WTC11 (cell line): ENCODE measurements at regions not wholly inside any gene's neighbourhood (a gene's known extent, or its start where the extent isn't known, plus 50 kb on each side); places are given as distances from the start of the nearest gene placed in this dataset.
A peak's percentile ranks its signal among the peaks of the same experiment; 100 is the strongest.

Source experiments
- ATAC-seq: fragments of 200-7000 bp; cut with Tn5 transposase; 2 replicates; pipeline ENCODE4 v1.10.0; 2021; ENCODE audit warnings: mild to moderate bottlenecking, moderate library complexity
- CTCF ChIA-PET: fragments of 300-600 bp; sonication (Branson Sonifier 250); formaldehyde crosslinking; loops from one replicate; lab custom pipeline; 2021; ENCODE audit warnings: antibody characterized with exemption; lab: Charles Lee
- POLR2A ChIA-PET: fragments of 350-600 bp; sonication (Branson Sonifier 250); formaldehyde crosslinking; loops from one replicate; lab custom pipeline; 2021; ENCODE audit warnings: antibody characterized with exemption; lab: Charles Lee
- DNase-seq: peaks from one replicate; pipeline ENCODE4 v3.0.0; 2021; ENCODE audit warnings: low spot score
- H3K27ac Mint-ChIP-seq: 2 replicates; pipeline ENCODE4 v1.8.0; 2021; ENCODE audit warnings: mixed read lengths
- H3K27me3 Mint-ChIP-seq: 2 replicates; pipeline ENCODE4 v1.8.0; 2021; ENCODE audit warnings: low read depth, mild to moderate bottlenecking, moderate library complexity, mixed read lengths
- H3K36me3 Mint-ChIP-seq: 2 replicates; pipeline ENCODE4 v1.8.0; 2021; ENCODE audit warnings: mixed read lengths
- H3K4me1 Mint-ChIP-seq: 2 replicates; pipeline ENCODE4 v1.8.0; 2022; ENCODE audit warnings: mixed read lengths
- H3K4me3 Mint-ChIP-seq: 2 replicates; pipeline ENCODE4 v1.8.0; 2021; ENCODE audit warnings: mild to moderate bottlenecking, moderate library complexity, mixed read lengths
- H3K9me3 Mint-ChIP-seq: 2 replicates; pipeline ENCODE4 v1.8.0; 2021; ENCODE audit warnings: mixed read lengths
- CBFB ChIP-seq: sonication (generic); formaldehyde crosslinking; IDR thresholded peaks from 2 replicates; pipeline ENCODE4 v1.8.1; 2022; ENCODE audit warnings: mild to moderate bottlenecking, low read depth, missing genetic modification reagents
- ESRRA ChIP-seq: sonication (generic); formaldehyde crosslinking; IDR thresholded peaks from 2 replicates; pipeline ENCODE4 v1.8.1; 2022; ENCODE audit warnings: mild to moderate bottlenecking, missing genetic modification reagents, borderline replicate concordance
- GTF2I ChIP-seq: fragments of 250-450 bp; sonication (Bioruptor Pico); conservative IDR thresholded peaks from 2 replicates; pipeline ENCODE4 v1.4.0; 2021; ENCODE audit warnings: mild to moderate bottlenecking
- KAT7 ChIP-seq: sonication (generic); formaldehyde crosslinking; IDR thresholded peaks from 2 replicates; pipeline ENCODE4 v1.8.1; 2023; ENCODE audit warnings: missing genetic modification reagents, mild to moderate bottlenecking, borderline replicate concordance
- NFE2L1 ChIP-seq: sonication (generic); formaldehyde crosslinking; IDR thresholded peaks from 2 replicates; pipeline ENCODE4 v1.8.1; 2023; ENCODE audit warnings: missing genetic modification reagents
- NFYB ChIP-seq: sonication (generic); formaldehyde crosslinking; conservative IDR thresholded peaks from 2 replicates; pipeline ENCODE4 v1.8.0; 2022; ENCODE audit warnings: low read depth, missing genetic modification reagents
- RORB ChIP-seq: fragments of 250-450 bp; sonication (Bioruptor Pico); IDR thresholded peaks from 2 replicates; pipeline ENCODE4 v1.9.0; 2021; ENCODE audit warnings: mild to moderate bottlenecking
- SOX15 ChIP-seq: fragments of 250-450 bp; sonication (Bioruptor Pico); IDR thresholded peaks from 2 replicates; pipeline ENCODE4 v1.9.0; 2021; ENCODE audit warnings: mild to moderate bottlenecking
- TP53 ChIP-seq: sonication (generic); formaldehyde crosslinking; IDR thresholded peaks from 2 replicates; pipeline ENCODE4 v1.8.1; 2023; ENCODE audit warnings: mild to moderate bottlenecking, missing genetic modification reagents
- ZBTB21 ChIP-seq: sonication (generic); formaldehyde crosslinking; IDR thresholded peaks from 2 replicates; pipeline ENCODE4 v1.8.1; 2023; ENCODE audit warnings: mild to moderate bottlenecking, missing genetic modification reagents, borderline replicate concordance
- ZNF219 ChIP-seq: sonication (generic); formaldehyde crosslinking; IDR thresholded peaks from 2 replicates; pipeline ENCODE4 v1.8.0; 2023; ENCODE audit warnings: missing genetic modification reagents, mild to moderate bottlenecking, borderline replicate concordance
- ZNF671 ChIP-seq: fragments of 250-450 bp; sonication (Bioruptor Pico); IDR thresholded peaks from 2 replicates; pipeline ENCODE4 v1.8.0; 2021; ENCODE audit warnings: mild to moderate bottlenecking
- TF ChIP-seq, protein P1 (sequence below): fragments of 250-450 bp; sonication (Bioruptor Pico); conservative IDR thresholded peaks from 2 replicates; pipeline ENCODE4 v1.9.0; 2021; ENCODE audit warnings: mild to moderate bottlenecking
- TF ChIP-seq, protein P2 (sequence below): fragments of 250-450 bp; sonication (Bioruptor Pico); IDR thresholded peaks from 2 replicates; pipeline ENCODE4 v1.9.0; 2021; ENCODE audit warnings: mild to moderate bottlenecking
- TF ChIP-seq, protein P3 (sequence below): sonication (generic); formaldehyde crosslinking; IDR thresholded peaks from 2 replicates; pipeline ENCODE4 v1.8.0; 2022; ENCODE audit warnings: mild to moderate bottlenecking, missing genetic modification reagents
- TF ChIP-seq, protein P4 (sequence below): sonication (generic); formaldehyde crosslinking; IDR thresholded peaks from 2 replicates; pipeline ENCODE4 v1.8.0; 2022; ENCODE audit warnings: mild to moderate bottlenecking, missing genetic modification reagents
- TF ChIP-seq, protein P5 (sequence below): fragments of 250-450 bp; sonication (Bioruptor Pico); IDR thresholded peaks from 2 replicates; pipeline ENCODE4 v1.9.0; 2021; ENCODE audit warnings: mild to moderate bottlenecking
- TF ChIP-seq, protein P6 (sequence below): sonication (generic); formaldehyde crosslinking; IDR thresholded peaks from 2 replicates; pipeline ENCODE4 v1.8.1; 2022; ENCODE audit warnings: mild to moderate bottlenecking, missing genetic modification reagents, moderate library complexity, borderline replicate concordance

DNA sequence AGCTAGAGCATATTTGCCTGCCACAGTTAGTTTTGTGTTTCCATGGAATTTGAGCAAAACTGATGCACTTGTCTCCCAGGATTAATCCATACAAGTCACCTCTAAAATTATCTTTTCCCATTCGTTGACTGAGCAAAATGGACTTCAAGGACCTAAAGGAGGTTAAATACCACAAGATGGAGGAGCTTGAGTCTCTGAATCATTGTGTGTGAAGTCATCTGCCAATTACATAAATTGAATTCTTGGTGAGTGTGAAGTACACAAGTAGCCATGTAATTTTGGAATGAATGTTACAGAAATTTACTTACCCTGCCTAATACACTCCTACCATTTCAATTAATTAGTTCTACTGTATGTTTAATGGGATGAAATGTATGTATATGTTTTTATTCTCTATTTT lies 501.7 kb upstream of the POT1 start:
- Mint-ChIP-seq H3K9me3 (0 out of 2 replicates have a peak, but pooled peaks cover 4% of the 10 kb centered on the region), H3K4me1 (peaks cover 8% of the 10 kb centered on the region), H3K27ac (no peak overlapping the region), H3K4me3 (no peak overlapping the region), H3K36me3 (no peaks in the 10 kb centered on the region), H3K27me3 (no peaks in the 10 kb centered on the region)
- POLR2A ChIA-PET, result no interaction called here
- ATAC-seq, result no peak
- DNase-seq, result no peak
- CTCF ChIA-PET, result no interaction called here
- TF ChIP-seq ZBTB21 (CRISPR knock-in tag) (no peak), NFE2L1 (CRISPR knock-in tag) (no peak), CBFB (CRISPR knock-in tag) (no peak), TP53 (CRISPR knock-in tag) (no peak), ZNF219 (CRISPR knock-in tag) (no peak), ESRRA (CRISPR knock-in tag) (no peak), RORB (CRISPR knock-in tag) (no peak), KAT7 (CRISPR knock-in tag) (no peak), ZNF671 (CRISPR knock-in tag) (no peak), NFYB (CRISPR knock-in tag) (no peak)
- TF ChIP-seq, protein P1, sequence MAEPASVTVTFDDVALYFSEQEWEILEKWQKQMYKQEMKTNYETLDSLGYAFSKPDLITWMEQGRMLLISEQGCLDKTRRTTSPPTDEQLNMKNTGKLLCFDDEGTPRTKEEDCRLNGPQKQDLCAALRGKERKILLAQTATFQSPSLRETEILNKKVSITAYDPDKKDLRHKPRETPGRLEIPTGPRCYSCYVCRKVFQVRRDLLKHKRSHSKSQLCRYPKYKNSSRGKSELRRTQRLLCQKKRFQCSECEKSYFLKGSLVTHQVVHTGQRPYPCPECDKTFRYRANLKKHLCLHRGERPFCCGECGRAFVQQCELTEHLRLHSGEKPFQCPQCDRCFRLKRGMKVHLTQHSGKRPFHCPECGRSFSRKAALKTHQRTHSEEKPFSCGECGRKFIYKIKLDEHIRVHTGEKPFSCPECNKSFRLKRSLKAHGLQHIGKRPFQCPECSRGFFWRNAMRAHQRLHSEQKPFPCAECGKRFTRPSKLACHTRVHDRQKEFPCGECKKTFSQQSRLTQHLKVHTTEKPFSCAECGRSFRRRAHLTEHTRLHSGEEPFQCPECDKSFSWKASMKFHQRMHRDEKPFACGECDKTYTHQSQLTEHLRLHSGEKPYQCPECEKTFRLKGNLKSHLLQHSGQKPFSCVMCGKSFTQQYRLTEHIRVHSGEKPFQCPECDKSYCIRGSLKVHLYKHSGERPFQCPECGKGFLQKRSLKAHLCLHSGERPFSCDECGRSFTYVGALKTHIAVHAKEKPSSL, result no peak
- TF ChIP-seq, protein P2, sequence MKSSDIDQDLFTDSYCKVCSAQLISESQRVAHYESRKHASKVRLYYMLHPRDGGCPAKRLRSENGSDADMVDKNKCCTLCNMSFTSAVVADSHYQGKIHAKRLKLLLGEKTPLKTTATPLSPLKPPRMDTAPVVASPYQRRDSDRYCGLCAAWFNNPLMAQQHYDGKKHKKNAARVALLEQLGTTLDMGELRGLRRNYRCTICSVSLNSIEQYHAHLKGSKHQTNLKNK (CRISPR knock-in tag), result no peak
- TF ChIP-seq, protein P3, sequence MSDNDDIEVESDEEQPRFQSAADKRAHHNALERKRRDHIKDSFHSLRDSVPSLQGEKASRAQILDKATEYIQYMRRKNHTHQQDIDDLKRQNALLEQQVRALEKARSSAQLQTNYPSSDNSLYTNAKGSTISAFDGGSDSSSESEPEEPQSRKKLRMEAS (CRISPR knock-in tag), result no peak
- TF ChIP-seq, protein P4, sequence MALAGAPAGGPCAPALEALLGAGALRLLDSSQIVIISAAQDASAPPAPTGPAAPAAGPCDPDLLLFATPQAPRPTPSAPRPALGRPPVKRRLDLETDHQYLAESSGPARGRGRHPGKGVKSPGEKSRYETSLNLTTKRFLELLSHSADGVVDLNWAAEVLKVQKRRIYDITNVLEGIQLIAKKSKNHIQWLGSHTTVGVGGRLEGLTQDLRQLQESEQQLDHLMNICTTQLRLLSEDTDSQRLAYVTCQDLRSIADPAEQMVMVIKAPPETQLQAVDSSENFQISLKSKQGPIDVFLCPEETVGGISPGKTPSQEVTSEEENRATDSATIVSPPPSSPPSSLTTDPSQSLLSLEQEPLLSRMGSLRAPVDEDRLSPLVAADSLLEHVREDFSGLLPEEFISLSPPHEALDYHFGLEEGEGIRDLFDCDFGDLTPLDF (CRISPR knock-in tag), result no peak
- TF ChIP-seq, protein P5, sequence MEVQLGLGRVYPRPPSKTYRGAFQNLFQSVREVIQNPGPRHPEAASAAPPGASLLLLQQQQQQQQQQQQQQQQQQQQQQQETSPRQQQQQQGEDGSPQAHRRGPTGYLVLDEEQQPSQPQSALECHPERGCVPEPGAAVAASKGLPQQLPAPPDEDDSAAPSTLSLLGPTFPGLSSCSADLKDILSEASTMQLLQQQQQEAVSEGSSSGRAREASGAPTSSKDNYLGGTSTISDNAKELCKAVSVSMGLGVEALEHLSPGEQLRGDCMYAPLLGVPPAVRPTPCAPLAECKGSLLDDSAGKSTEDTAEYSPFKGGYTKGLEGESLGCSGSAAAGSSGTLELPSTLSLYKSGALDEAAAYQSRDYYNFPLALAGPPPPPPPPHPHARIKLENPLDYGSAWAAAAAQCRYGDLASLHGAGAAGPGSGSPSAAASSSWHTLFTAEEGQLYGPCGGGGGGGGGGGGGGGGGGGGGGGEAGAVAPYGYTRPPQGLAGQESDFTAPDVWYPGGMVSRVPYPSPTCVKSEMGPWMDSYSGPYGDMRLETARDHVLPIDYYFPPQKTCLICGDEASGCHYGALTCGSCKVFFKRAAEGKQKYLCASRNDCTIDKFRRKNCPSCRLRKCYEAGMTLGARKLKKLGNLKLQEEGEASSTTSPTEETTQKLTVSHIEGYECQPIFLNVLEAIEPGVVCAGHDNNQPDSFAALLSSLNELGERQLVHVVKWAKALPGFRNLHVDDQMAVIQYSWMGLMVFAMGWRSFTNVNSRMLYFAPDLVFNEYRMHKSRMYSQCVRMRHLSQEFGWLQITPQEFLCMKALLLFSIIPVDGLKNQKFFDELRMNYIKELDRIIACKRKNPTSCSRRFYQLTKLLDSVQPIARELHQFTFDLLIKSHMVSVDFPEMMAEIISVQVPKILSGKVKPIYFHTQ, result no peak

DNA sequence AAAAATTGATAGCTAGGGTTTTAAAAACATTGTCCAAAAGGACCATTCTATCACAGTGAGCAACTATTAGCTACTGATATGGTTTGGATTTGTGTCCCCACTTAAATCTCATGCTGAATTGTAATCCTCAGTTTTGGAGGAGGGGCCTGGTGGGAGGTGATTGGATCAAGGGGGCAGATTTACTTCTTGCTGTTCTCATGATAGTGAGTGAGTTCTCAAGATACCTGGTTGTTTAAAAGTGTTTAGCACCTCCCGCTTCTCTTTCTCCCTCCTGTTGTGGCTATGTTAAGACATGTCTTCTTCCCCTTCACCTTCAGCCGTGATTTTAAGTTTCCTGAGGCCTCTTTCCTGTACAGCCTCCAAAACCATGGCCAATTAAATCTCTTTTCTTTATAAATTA lies 500.4 kb upstream of the POT1 start:
- TF ChIP-seq SOX15 (CRISPR knock-in tag) (no peak), GTF2I (CRISPR knock-in tag) (no peak)
- H3K36me3 Mint-ChIP-seq, result no peaks in the 10 kb centered on the region
- H3K9me3 Mint-ChIP-seq, result 0 out of 2 replicates have a peak, but pooled peaks cover 4% of the 10 kb centered on the region
- ChIA-PET POLR2A (no interaction called here), CTCF (no interaction called here)
- no peak overlapping the region for H3K4me3 Mint-ChIP-seq
- no peak for DNase-seq
- no peaks in the 10 kb centered on the region for H3K27me3 Mint-ChIP-seq
- ATAC-seq, result no peak
- H3K27ac Mint-ChIP-seq, result no peak overlapping the region
- H3K4me1 Mint-ChIP-seq, result peaks cover 8% of the 10 kb centered on the region

DNA sequence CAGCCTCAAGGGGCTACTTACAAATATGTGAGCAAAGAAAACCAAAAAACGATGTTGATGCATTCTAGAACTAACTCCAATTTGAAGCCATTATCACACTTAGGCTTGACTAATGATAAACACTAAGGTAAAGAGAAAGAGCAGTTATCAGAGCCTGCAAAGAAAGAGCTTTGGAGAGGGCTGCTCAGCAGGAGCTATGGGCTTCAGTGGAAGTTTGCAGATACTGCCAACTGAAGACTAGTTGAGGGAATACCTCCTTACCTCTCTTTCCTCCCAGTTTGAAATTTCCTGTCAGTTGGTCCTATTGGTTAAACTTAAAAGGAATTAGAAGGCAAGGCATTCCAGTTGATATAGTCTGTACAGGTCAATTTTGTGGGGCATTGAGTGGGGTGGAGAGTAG lies 498.1 kb upstream of the POT1 start:
- ChIA-PET POLR2A (no interaction called here), CTCF (no interaction called here)
- Mint-ChIP-seq H3K36me3 (no peaks in the 10 kb centered on the region), H3K4me3 (no peak overlapping the region), H3K27ac (no peak overlapping the region), H3K4me1 (peaks cover 8% of the 10 kb centered on the region), H3K27me3 (no peaks in the 10 kb centered on the region), H3K9me3 (0 out of 2 replicates have a peak, but pooled peaks cover 4% of the 10 kb centered on the region)
- no peak for DNase-seq
- TF ChIP-seq, protein P6, sequence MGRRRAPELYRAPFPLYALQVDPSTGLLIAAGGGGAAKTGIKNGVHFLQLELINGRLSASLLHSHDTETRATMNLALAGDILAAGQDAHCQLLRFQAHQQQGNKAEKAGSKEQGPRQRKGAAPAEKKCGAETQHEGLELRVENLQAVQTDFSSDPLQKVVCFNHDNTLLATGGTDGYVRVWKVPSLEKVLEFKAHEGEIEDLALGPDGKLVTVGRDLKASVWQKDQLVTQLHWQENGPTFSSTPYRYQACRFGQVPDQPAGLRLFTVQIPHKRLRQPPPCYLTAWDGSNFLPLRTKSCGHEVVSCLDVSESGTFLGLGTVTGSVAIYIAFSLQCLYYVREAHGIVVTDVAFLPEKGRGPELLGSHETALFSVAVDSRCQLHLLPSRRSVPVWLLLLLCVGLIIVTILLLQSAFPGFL (CRISPR knock-in tag), result no peak
- ATAC-seq, result peak; percentile 82
